SK-N-MC (cell line): ENCODE measurements at regions not wholly inside any gene's neighbourhood (a gene's known extent, or its start where the extent isn't known, plus 50 kb on each side); places are given as distances from the start of the nearest gene placed in this dataset.

Source experiments
- EZH2 ChIP-seq: fragments of 200-600 bp; sonication (generic); IDR thresholded peaks from one replicate; pipeline ENCODE4 v1.6.1; 2017; ENCODE audit warnings: antibody characterized with exemption
- POLR2AphosphoS5 ChIP-seq: IDR thresholded peaks from 2 replicates; pipeline ENCODE4 v1.6.1; 2012; ENCODE audit warnings: mild to moderate bottlenecking, low read depth, low read length, borderline replicate concordance

- no peak for TF ChIP-seq POLR2AphosphoS5
- TF ChIP-seq EZH2, result no peak
Measured at GRCh38 chr14:87043667-87044200, 949.2 kb downstream of the GALC start.
